ENCODE measurements at regions not wholly inside any gene's neighbourhood (a gene's known extent, or its start where the extent isn't known, plus 50 kb on each side); places are given as distances from the start of the nearest gene placed in this dataset.

DNA sequence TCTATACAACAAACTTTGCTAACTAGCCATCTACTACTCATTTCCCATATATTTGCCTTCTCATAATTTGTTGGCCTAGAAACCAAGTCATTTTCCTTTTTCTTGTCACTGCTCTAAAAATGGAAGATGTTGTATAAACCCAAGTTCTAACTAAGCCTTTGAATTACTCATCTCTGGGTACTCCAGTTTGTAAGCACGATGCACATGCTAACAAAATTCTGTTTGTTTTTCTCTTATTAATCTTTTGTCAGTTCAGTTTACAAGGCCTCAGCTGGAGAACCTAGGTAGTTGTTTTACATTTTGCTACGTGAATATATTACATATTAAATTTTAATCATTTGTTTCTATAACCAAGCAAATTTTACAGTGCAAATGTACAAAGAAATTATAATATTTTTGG, 663.2 kb upstream of the RGS18 start:
- in situ Hi-C loops (cut with HindIII; ENCODE audit: extremely low pct_ligation_motif_present, low pct_unique_long_range_greater_than_20kb): no loop called here
- H3K36me3 ChIP-seq (replicated peaks in 1 of 2; ENCODE audit: control insufficient read depth in 1 of 2, insufficient read depth in 2 of 2, low read length in 2 of 2): no peaks in the 10 kb centered on the region
- H3K79me2 ChIP-seq (ENCODE audit: insufficient read depth, low read length): no peaks in the 10 kb centered on the region
- no peak for ATAC-seq
- no peaks in the 10 kb centered on the region for H4K20me1 ChIP-seq (ENCODE audit: insufficient read depth, low read length)
- TF ChIP-seq, protein P1, sequence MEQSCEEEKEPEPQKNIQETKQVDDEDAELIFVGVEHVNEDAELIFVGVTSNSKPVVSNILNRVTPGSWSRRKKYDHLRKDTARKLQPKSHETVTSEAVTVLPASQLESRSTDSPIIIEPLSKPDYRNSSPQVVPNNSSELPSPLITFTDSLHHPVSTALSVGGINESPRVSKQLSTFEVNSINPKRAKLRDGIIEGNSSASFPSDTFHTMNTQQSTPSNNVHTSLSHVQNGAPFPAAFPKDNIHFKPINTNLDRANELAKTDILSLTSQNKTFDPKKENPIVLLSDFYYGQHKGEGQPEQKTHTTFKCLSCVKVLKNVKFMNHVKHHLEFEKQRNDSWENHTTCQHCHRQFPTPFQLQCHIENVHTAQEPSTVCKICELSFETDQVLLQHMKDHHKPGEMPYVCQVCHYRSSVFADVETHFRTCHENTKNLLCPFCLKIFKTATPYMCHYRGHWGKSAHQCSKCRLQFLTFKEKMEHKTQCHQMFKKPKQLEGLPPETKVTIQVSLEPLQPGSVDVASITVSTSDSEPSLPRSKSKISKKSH (CRISPR knock-in tag; IDR thresholded peaks at IDR 0.05; ENCODE audit: borderline replicate concordance): no peak
- TF ChIP-seq CENPT (CRISPR knock-in tag; IDR thresholded peaks at IDR 0.05; ENCODE audit: low read depth) (no peak), SIN3B (IDR thresholded peaks at IDR 0.05; ENCODE audit: low read length) (no peak), ISX (CRISPR knock-in tag; conservative IDR thresholded peaks at IDR 0.05) (no peak), NR2F2 (IDR thresholded peaks at IDR 0.05; ENCODE audit: borderline replicate concordance, low read depth) (no peak), ZSCAN21 (CRISPR knock-in tag; IDR thresholded peaks at IDR 0.05; ENCODE audit: borderline replicate concordance) (no peak), AKAP8 (CRISPR knock-in tag; IDR thresholded peaks at IDR 0.05) (no peak), ZNF773 (CRISPR knock-in tag; IDR thresholded peaks at IDR 0.05; ENCODE audit: borderline replicate concordance) (no peak), KLF16 (CRISPR knock-in tag; IDR thresholded peaks at IDR 0.05) (no peak), ZNF225 (CRISPR knock-in tag; IDR thresholded peaks at IDR 0.05) (no peak), PTBP1 (IDR thresholded peaks at IDR 0.05; ENCODE audit: low read depth, low read length, poor library complexity, severe bottlenecking) (no peak), SIX1 (CRISPR knock-in tag; IDR thresholded peaks at IDR 0.05; ENCODE audit: borderline replicate concordance) (no peak), ZNF749 (CRISPR knock-in tag; IDR thresholded peaks at IDR 0.05; ENCODE audit: borderline replicate concordance) (no peak)
- TF ChIP-seq, protein P2, sequence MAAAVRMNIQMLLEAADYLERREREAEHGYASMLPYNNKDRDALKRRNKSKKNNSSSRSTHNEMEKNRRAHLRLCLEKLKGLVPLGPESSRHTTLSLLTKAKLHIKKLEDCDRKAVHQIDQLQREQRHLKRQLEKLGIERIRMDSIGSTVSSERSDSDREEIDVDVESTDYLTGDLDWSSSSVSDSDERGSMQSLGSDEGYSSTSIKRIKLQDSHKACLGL (CRISPR knock-in tag; IDR thresholded peaks at IDR 0.05): no peak
- TF ChIP-seq, protein P3, sequence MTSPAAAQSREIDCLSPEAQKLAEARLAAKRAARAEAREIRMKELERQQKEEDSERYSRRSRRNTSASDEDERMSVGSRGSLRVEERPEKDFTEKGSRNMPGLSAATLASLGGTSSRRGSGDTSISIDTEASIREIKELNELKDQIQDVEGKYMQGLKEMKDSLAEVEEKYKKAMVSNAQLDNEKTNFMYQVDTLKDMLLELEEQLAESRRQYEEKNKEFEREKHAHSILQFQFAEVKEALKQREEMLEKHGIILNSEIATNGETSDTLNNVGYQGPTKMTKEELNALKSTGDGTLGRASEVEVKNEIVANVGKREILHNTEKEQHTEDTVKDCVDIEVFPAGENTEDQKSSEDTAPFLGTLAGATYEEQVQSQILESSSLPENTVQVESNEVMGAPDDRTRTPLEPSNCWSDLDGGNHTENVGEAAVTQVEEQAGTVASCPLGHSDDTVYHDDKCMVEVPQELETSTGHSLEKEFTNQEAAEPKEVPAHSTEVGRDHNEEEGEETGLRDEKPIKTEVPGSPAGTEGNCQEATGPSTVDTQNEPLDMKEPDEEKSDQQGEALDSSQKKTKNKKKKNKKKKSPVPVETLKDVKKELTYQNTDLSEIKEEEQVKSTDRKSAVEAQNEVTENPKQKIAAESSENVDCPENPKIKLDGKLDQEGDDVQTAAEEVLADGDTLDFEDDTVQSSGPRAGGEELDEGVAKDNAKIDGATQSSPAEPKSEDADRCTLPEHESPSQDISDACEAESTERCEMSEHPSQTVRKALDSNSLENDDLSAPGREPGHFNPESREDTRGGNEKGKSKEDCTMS (CRISPR knock-in tag; conservative IDR thresholded peaks at IDR 0.05): no peak
- TF ChIP-seq, protein P4, sequence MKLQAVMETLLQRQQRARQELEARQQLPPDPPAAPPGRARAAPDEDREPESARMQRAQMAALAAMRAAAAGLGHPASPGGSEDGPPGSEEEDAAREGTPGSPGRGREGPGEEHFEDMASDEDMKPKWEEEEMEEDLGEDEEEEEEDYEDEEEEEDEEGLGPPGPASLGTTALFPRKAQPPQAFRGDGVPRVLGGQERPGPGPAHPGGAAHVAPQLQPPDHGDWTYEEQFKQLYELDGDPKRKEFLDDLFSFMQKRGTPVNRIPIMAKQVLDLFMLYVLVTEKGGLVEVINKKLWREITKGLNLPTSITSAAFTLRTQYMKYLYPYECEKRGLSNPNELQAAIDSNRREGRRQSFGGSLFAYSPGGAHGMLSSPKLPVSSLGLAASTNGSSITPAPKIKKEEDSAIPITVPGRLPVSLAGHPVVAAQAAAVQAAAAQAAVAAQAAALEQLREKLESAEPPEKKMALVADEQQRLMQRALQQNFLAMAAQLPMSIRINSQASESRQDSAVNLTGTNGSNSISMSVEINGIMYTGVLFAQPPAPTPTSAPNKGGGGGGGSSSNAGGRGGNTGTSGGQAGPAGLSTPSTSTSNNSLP (IDR thresholded peaks at IDR 0.05; ENCODE audit: low read depth, low read length): no peak
- TF ChIP-seq, protein P5, sequence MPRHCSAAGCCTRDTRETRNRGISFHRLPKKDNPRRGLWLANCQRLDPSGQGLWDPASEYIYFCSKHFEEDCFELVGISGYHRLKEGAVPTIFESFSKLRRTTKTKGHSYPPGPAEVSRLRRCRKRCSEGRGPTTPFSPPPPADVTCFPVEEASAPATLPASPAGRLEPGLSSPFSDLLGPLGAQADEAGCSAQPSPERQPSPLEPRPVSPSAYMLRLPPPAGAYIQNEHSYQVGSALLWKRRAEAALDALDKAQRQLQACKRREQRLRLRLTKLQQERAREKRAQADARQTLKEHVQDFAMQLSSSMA (CRISPR knock-in tag; IDR thresholded peaks at IDR 0.05): no peak
- no peaks in the 10 kb centered on the region; a peak in 1 of 5 replicates for H3K27me3 ChIP-seq (ENCODE audit: control insufficient read depth in 1 of 2, insufficient read depth in 2 of 2, low read length in 2 of 2)
- no peaks in the 10 kb centered on the region for H3K4me1 ChIP-seq (ENCODE audit: insufficient read depth, low read length)
- intact Hi-C loops (cut with micrococcal nuclease; ENCODE audit: unreplicated experiment): no loop called here
- POLR2A ChIA-PET: no interaction called here
- H3K4me3 ChIP-seq (replicated peaks in 1 of 3; ENCODE audit: insufficient read depth in 1 of 3, low read depth in 2 of 3, low read length in 3 of 3): no peak overlapping the region
- H3K4me2 ChIP-seq (ENCODE audit: low read depth, low read length): no peak overlapping the region
- 2% methylated on average over 2 of the region's 2 CpGs for WGBS (ENCODE audit: low lambda C conversion rate)
- no TSS peak for BruUV-seq (replicated peaks)
- H3K9ac ChIP-seq (ENCODE audit: insufficient read depth, low read depth, low read length): no peak overlapping the region
- CTCF ChIA-PET (ENCODE audit: low intra/inter-chr PET ratio, low total read pairs): no interaction called here
- no peak overlapping the region for H3K27ac ChIP-seq (ENCODE audit: extremely low read length, insufficient read depth, low read length)
- DNase-seq (ENCODE audit: low spot score): no peak
- no peak overlapping the region for H2AFZ ChIP-seq (ENCODE audit: low read length)
- no peaks in the 10 kb centered on the region for H3K9me3 ChIP-seq (ENCODE audit: low read length)
- no peak for FAIRE-seq

Measured in HepG2 (cell line).